Astrocyte (in vitro differentiated cells and primary cell): ENCODE measurements at regions not wholly inside any gene's neighbourhood (a gene's known extent, or its start where the extent isn't known, plus 50 kb on each side); places are given as distances from the start of the nearest gene placed in this dataset.

Experiments used
- CTCF ChIP-seq: IDR thresholded peaks from 2 replicates; pipeline ENCODE4 v1.5.1; 2011; ENCODE audit warnings: low read depth, mild to moderate bottlenecking, inconsistent platforms, low read length, moderate library complexity; ENCODE audit not compliant: insufficient read depth
- EZH2 ChIP-seq: IDR thresholded peaks from 2 replicates; pipeline ENCODE4 v1.6.1; 2012; ENCODE audit warnings: mild to moderate bottlenecking, low read length, inconsistent platforms; ENCODE audit not compliant: insufficient read depth

- no peak for TF ChIP-seq EZH2
- TF ChIP-seq CTCF: no peak
These were observed 117.2 kb downstream of the RPIA start for GRCh38 chr2:88808652-88809051.
